ENCODE measurements at regions not wholly inside any gene's neighbourhood (a gene's known extent, or its start where the extent isn't known, plus 50 kb on each side); places are given as distances from the start of the nearest gene placed in this dataset.

DNA sequence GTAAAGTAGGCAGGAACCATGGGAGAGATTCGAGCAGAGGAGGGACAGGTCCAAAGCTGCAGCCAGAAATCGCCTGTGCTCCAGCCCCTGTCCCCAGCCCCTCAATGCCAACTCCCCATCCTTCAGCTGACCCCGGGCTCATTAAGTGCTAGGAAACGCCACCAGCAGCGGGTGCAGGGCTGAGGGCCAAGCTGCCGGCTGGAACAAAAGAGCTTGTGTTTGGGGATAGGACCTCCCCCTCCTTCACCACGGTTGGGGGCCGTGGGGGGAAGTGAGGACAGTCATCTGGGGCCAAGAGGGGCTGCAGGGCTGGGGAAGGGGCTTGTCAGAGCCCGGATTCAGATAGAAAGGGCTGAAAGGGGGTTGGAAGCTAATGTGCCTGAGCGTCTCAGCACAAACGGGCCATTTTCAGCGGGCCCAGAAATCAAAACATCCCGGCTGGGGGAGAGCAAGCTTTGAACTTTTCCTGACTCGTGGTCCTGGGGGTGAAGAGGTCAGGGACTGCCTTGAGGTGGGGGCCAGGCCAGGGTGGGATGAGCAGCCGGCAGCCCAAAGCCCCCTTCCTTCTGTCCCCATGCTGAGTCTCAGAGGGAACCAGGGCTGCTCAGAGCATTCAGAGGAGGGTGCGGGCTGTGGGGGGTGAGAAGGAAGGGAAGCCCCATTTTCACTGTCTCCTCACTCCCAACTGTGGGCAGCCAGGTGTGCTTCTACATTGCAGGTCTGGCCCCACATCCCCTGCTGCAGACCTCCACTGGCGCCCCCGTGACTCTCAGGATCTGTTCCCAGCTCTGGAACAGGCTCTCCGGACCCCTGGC is 69.4 kb upstream of the DAB2IP start:
- TF ChIP-seq, protein P1, sequence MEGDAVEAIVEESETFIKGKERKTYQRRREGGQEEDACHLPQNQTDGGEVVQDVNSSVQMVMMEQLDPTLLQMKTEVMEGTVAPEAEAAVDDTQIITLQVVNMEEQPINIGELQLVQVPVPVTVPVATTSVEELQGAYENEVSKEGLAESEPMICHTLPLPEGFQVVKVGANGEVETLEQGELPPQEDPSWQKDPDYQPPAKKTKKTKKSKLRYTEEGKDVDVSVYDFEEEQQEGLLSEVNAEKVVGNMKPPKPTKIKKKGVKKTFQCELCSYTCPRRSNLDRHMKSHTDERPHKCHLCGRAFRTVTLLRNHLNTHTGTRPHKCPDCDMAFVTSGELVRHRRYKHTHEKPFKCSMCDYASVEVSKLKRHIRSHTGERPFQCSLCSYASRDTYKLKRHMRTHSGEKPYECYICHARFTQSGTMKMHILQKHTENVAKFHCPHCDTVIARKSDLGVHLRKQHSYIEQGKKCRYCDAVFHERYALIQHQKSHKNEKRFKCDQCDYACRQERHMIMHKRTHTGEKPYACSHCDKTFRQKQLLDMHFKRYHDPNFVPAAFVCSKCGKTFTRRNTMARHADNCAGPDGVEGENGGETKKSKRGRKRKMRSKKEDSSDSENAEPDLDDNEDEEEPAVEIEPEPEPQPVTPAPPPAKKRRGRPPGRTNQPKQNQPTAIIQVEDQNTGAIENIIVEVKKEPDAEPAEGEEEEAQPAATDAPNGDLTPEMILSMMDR (IDR thresholded peaks at IDR 0.05; ENCODE audit: insufficient read depth, low read depth, low read length), result no peak
- no peak for TF ChIP-seq EZH2 (IDR thresholded peaks at IDR 0.05; ENCODE audit: insufficient read depth, low read length)

Data from astrocyte (in vitro differentiated cells and primary cell).